ENCODE measurements at regions not wholly inside any gene's neighbourhood (a gene's known extent, or its start where the extent isn't known, plus 50 kb on each side); places are given as distances from the start of the nearest gene placed in this dataset.

- TF ChIP-seq SNAI2 (CRISPR knock-in tag; IDR thresholded peaks at IDR 0.05) (no peak), CSRNP3 (CRISPR knock-in tag; IDR thresholded peaks at IDR 0.05) (no peak), ZNF70 (CRISPR knock-in tag; IDR thresholded peaks at IDR 0.05) (no peak), CREB5 (CRISPR knock-in tag; IDR thresholded peaks at IDR 0.05; ENCODE audit: low read depth) (no peak), PATZ1 (CRISPR knock-in tag; IDR thresholded peaks at IDR 0.05; ENCODE audit: borderline replicate concordance) (no peak), GLIS3 (CRISPR knock-in tag; IDR thresholded peaks at IDR 0.05) (no peak), ISL1 (CRISPR knock-in tag; IDR thresholded peaks at IDR 0.05) (no peak), ARNTL (CRISPR knock-in tag; IDR thresholded peaks at IDR 0.05; ENCODE audit: borderline replicate concordance, low read depth) (no peak), POU6F1 (CRISPR knock-in tag; IDR thresholded peaks at IDR 0.05; ENCODE audit: borderline replicate concordance, low read depth) (no peak), PPARA (CRISPR knock-in tag; IDR thresholded peaks at IDR 0.05; ENCODE audit: borderline replicate concordance) (no peak)
Observed at GRCh38 chr3:116916836-116917235, 207.3 kb downstream of the TUSC7 start.

Measured in SK-N-SH treated with all-trans-retinoic acid at 6 μM for 48 hours (cell line).